ENCODE measurements at regions not wholly inside any gene's neighbourhood (a gene's known extent, or its start where the extent isn't known, plus 50 kb on each side); places are given as distances from the start of the nearest gene placed in this dataset.

GRCh38 chr17:72501404-72502370 lies 380.9 kb downstream of the SOX9 start:
- no peaks in the 10 kb centered on the region for H3K36me3 Mint-ChIP-seq
- no peak overlapping the region for H3K4me3 Mint-ChIP-seq
- H3K9me3 Mint-ChIP-seq: peaks cover 3% of the 10 kb centered on the region
- DNase-seq (no peak), ATAC-seq (ENCODE audit: low read depth) (no peak)
- POLR2A ChIA-PET: no interaction called here
- no peaks in the 10 kb centered on the region for H3K4me1 Mint-ChIP-seq
- no peaks in the 10 kb centered on the region for H3K27me3 Mint-ChIP-seq
- no peak overlapping the region for H3K27ac Mint-ChIP-seq

- Mint-ChIP-seq H3K36me3 (no peaks in the 10 kb centered on the region), H3K4me1 (no peaks in the 10 kb centered on the region), H3K27me3 (no peaks in the 10 kb centered on the region), H3K27ac (no peak overlapping the region), H3K4me3 (no peak overlapping the region), H3K9me3 (peaks cover 3% of the 10 kb centered on the region)
- ATAC-seq (ENCODE audit: low read depth) (no peak), DNase-seq (no peak)
- POLR2A ChIA-PET: no interaction called here
These were observed 381.8 kb downstream of the SOX9 start for GRCh38 chr17:72502371-72503341.

- no peak for ATAC-seq (ENCODE audit: low read depth)
- Mint-ChIP-seq H3K4me1 (no peaks in the 10 kb centered on the region), H3K9me3 (peaks cover 3% of the 10 kb centered on the region), H3K27ac (no peak overlapping the region), H3K27me3 (no peaks in the 10 kb centered on the region), H3K4me3 (no peak overlapping the region), H3K36me3 (no peaks in the 10 kb centered on the region)
- POLR2A ChIA-PET: no interaction called here
- DNase-seq: no peak
These were observed 382.7 kb downstream of the SOX9 start for GRCh38 chr17:72503556-72503955.

- no peaks in the 10 kb centered on the region for H3K36me3 Mint-ChIP-seq
- peaks cover 3% of the 10 kb centered on the region for H3K9me3 Mint-ChIP-seq
- DNase-seq: no peak
- no peak for ATAC-seq (ENCODE audit: low read depth)
- no peaks in the 10 kb centered on the region for H3K4me1 Mint-ChIP-seq
- POLR2A ChIA-PET: no interaction called here
- no peak overlapping the region for H3K27ac Mint-ChIP-seq
- H3K4me3 Mint-ChIP-seq: no peak overlapping the region
- no peaks in the 10 kb centered on the region for H3K27me3 Mint-ChIP-seq
These were observed 384.0 kb downstream of the SOX9 start for GRCh38 chr17:72504783-72505182.

GRCh38 chr17:72506773-72507172 lies 386.0 kb downstream of the SOX9 start:
- no peak for ATAC-seq (ENCODE audit: low read depth)

GRCh38 chr17:72507370-72507769 lies 386.6 kb downstream of the SOX9 start:
- Mint-ChIP-seq H3K27ac (no peak overlapping the region), H3K27me3 (no peaks in the 10 kb centered on the region), H3K4me3 (no peak overlapping the region), H3K4me1 (no peaks in the 10 kb centered on the region), H3K9me3 (peaks cover 3% of the 10 kb centered on the region), H3K36me3 (no peaks in the 10 kb centered on the region)
- DNase-seq (no peak), ATAC-seq (ENCODE audit: low read depth) (no peak)
- POLR2A ChIA-PET: no interaction called here

More at GRCh38 chr17:72506773-72507172, 386.0 kb downstream of the SOX9 start:
- no peaks in the 10 kb centered on the region for H3K4me1 Mint-ChIP-seq
- H3K4me3 Mint-ChIP-seq: no peak overlapping the region
- H3K27ac Mint-ChIP-seq: no peak overlapping the region
- H3K9me3 Mint-ChIP-seq: peaks cover 3% of the 10 kb centered on the region
- no peak for DNase-seq
- no peaks in the 10 kb centered on the region for H3K27me3 Mint-ChIP-seq
- H3K36me3 Mint-ChIP-seq: no peaks in the 10 kb centered on the region
- POLR2A ChIA-PET: no interaction called here

GRCh38 chr17:72510351-72511016 lies 389.7 kb downstream of the SOX9 start:
- Mint-ChIP-seq H3K36me3 (no peaks in the 10 kb centered on the region), H3K27ac (no peak overlapping the region), H3K27me3 (no peaks in the 10 kb centered on the region), H3K9me3 (peaks cover 3% of the 10 kb centered on the region), H3K4me3 (no peak overlapping the region), H3K4me1 (no peaks in the 10 kb centered on the region)
- POLR2A ChIA-PET: no interaction called here
- ATAC-seq (ENCODE audit: low read depth) (no peak), DNase-seq (no peak)

DNA sequence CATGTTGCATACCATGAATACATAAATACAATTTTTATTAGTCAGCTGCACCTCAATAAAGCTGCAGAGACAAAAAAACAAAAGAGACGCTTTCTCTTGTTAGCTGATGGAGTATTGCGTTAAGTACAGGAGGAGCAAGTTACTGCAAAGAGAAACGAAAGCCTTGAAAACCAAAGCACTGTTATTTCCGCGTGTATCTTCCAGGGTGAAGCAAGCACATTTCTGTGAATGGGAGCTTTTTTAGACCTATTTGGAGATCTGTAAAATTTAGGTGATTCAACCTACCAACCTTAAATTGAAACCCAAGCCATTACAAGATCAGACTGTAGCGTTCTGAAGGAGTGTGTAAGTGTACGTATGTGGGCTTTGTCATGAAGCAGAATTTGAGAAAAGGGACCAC lies 390.4 kb downstream of the SOX9 start:
- Mint-ChIP-seq H3K4me3 (no peak overlapping the region), H3K36me3 (no peaks in the 10 kb centered on the region), H3K27me3 (no peaks in the 10 kb centered on the region), H3K4me1 (no peaks in the 10 kb centered on the region), H3K27ac (no peak overlapping the region), H3K9me3 (no peaks in the 10 kb centered on the region)
- no peak for DNase-seq
- no peak for ATAC-seq (ENCODE audit: low read depth)
- POLR2A ChIA-PET: no interaction called here

DNA sequence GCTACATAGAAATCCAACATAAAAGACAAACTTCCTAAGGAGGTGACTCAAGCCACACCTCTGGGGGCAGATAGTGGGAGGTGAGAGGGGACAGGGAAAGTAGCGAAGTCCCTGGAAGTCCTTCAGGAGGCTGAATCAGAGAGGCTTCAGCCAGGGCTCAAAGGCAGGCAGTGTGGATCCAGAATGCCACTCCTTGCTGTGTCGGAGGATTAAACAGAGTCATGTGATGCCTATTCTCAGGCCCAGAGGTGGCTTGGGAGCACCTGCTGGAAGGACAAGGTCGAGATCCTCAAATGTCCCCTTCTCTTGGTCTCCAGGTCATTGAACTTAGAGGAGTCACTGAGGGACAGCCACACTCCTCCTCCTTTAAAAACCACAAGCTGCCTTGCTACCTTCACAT lies 391.1 kb downstream of the SOX9 start:
- Mint-ChIP-seq H3K4me1 (no peaks in the 10 kb centered on the region), H3K36me3 (no peaks in the 10 kb centered on the region), H3K4me3 (no peak overlapping the region), H3K9me3 (no peaks in the 10 kb centered on the region), H3K27me3 (no peaks in the 10 kb centered on the region), H3K27ac (no peak overlapping the region)
- POLR2A ChIA-PET: no interaction called here
- ATAC-seq (ENCODE audit: low read depth) (no peak), DNase-seq (no peak)

GRCh38 chr17:72512649-72513556 lies 392.1 kb downstream of the SOX9 start:
- no peaks in the 10 kb centered on the region for H3K9me3 Mint-ChIP-seq
- H3K4me3 Mint-ChIP-seq: no peak overlapping the region
- H3K27ac Mint-ChIP-seq: no peak overlapping the region
- POLR2A ChIA-PET: no interaction called here
- ATAC-seq (ENCODE audit: low read depth) (no peak), DNase-seq (no peak)
- no peaks in the 10 kb centered on the region for H3K36me3 Mint-ChIP-seq
- no peaks in the 10 kb centered on the region for H3K27me3 Mint-ChIP-seq
- no peaks in the 10 kb centered on the region for H3K4me1 Mint-ChIP-seq

GRCh38 chr17:72514321-72514861 lies 393.6 kb downstream of the SOX9 start:
- H3K4me1 Mint-ChIP-seq: no peaks in the 10 kb centered on the region
- ATAC-seq (ENCODE audit: low read depth) (no peak), DNase-seq (no peak)
- peaks cover 2% of the 10 kb centered on the region for H3K27me3 Mint-ChIP-seq
- H3K27ac Mint-ChIP-seq: no peak overlapping the region
- no peaks in the 10 kb centered on the region for H3K36me3 Mint-ChIP-seq
- no peaks in the 10 kb centered on the region for H3K9me3 Mint-ChIP-seq
- POLR2A ChIA-PET: no interaction called here
- no peak overlapping the region for H3K4me3 Mint-ChIP-seq

GRCh38 chr17:72514891-72515290 lies 394.1 kb downstream of the SOX9 start:
- H3K4me3 Mint-ChIP-seq: no peak overlapping the region
- no peaks in the 10 kb centered on the region for H3K9me3 Mint-ChIP-seq
- no peaks in the 10 kb centered on the region for H3K4me1 Mint-ChIP-seq
- ATAC-seq (ENCODE audit: low read depth) (no peak), DNase-seq (no peak)
- POLR2A ChIA-PET: no interaction called here
- H3K27ac Mint-ChIP-seq: no peak overlapping the region
- H3K36me3 Mint-ChIP-seq: no peaks in the 10 kb centered on the region
- H3K27me3 Mint-ChIP-seq: peaks cover 2% of the 10 kb centered on the region
